Activated CD8-positive, alpha-beta T cell treated with anti-CD3 and anti-CD28 coated beads for 36 hours (primary cell): ENCODE measurements at regions not wholly inside any gene's neighbourhood (a gene's known extent, or its start where the extent isn't known, plus 50 kb on each side); places are given as distances from the start of the nearest gene placed in this dataset.

Experiments
- ATAC-seq: fragments of 200-7000 bp; cut with Tn5 transposase; one replicate; pipeline ENCODE4 v1.10.0; 2021; ENCODE audit warnings: mild to moderate bottlenecking, moderate library complexity
- CTCF ChIA-PET: fragments of 350-600 bp; sonication (Branson Sonifier 250); formaldehyde crosslinking; loops from one replicate; lab custom pipeline; 2021; ENCODE audit warnings: antibody characterized with exemption; lab: Charles Lee
- POLR2A ChIA-PET: fragments of 350-600 bp; sonication (Branson Sonifier 250); formaldehyde crosslinking; loops from one replicate; lab custom pipeline; 2021; ENCODE audit warnings: antibody characterized with exemption; lab: Charles Lee
- DNase-seq: peaks from one replicate; pipeline ENCODE4 v3.0.0-alpha.2; 2020
- H3K27ac Mint-ChIP-seq: one replicate; pipeline ENCODE4 v1.8.0; 2021; ENCODE audit warnings: mild to moderate bottlenecking, mixed read lengths
- H3K27me3 Mint-ChIP-seq: one replicate; pipeline ENCODE4 v1.8.0; 2021; ENCODE audit warnings: mixed read lengths
- H3K36me3 Mint-ChIP-seq: one replicate; pipeline ENCODE4 v1.8.0; 2021; ENCODE audit warnings: low read depth, mixed read lengths
- H3K4me1 Mint-ChIP-seq: one replicate; pipeline ENCODE4 v1.8.0; 2021; ENCODE audit warnings: low read depth, mixed read lengths
- H3K4me3 Mint-ChIP-seq: one replicate; pipeline ENCODE4 v1.8.0; 2021; ENCODE audit warnings: mild to moderate bottlenecking, moderate library complexity, mixed read lengths
- H3K9me3 Mint-ChIP-seq: one replicate; pipeline ENCODE4 v1.8.0; 2021; ENCODE audit warnings: mixed read lengths
- CTCF ChIP-seq: fragments of 200-600 bp; IDR thresholded peaks from one replicate; pipeline ENCODE4 v1.8.0; 2022; ENCODE audit warnings: antibody characterized with exemption, mild to moderate bottlenecking
- intact Hi-C: fragments of 100-400 bp; cut with micrococcal nuclease; formaldehyde crosslinking; loops from one replicate; pipeline ENCODE4 v1.10.0; 2022

GRCh38 chr6:163820745-163821458 lies 406.4 kb downstream of the QKI start:
- ATAC-seq, result no peak
- intact Hi-C loops, result no loop called here
- CTCF ChIA-PET, result no interaction called here

DNA sequence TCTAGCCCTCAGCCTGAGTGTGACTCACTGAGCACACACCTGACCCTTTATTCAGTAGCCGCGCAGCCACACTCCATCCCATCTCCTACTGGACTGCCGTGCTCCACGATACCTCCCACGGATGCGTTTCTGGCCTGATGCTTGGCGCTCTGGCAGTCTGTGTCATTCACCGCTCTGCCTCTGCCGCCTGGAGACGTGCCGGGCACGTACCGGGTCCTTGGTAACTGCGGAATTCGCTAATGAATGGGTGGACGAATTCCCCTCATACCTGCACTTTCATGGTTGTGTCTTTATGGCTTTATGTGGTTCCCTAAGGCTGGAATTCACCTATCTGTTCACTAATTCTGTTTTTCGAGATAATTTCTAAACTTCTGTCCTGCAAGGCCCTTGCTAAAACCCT lies 405.7 kb downstream of the QKI start:
- H3K27me3 Mint-ChIP-seq, result peaks cover 2% of the 10 kb centered on the region
- no peaks in the 10 kb centered on the region for H3K9me3 Mint-ChIP-seq
- no peaks in the 10 kb centered on the region for H3K4me1 Mint-ChIP-seq
- POLR2A ChIA-PET, result interaction anchor here (0.7 kb wide), 1 partner anchor 113 kb away, joined by 3 read pairs; no protein-coding TSS in a partner anchor
- TF ChIP-seq CTCF, result no peak
- ATAC-seq (no peak), DNase-seq (no peak)
- H3K36me3 Mint-ChIP-seq, result no peaks in the 10 kb centered on the region
- no peak overlapping the region for H3K4me3 Mint-ChIP-seq
- H3K27ac Mint-ChIP-seq, result no peak overlapping the region
- intact Hi-C loops, result no loop called here
- CTCF ChIA-PET, result no interaction called here

More at GRCh38 chr6:163820745-163821458, 406.4 kb downstream of the QKI start:
- no peaks in the 10 kb centered on the region for H3K4me1 Mint-ChIP-seq
- POLR2A ChIA-PET, result interaction anchor here (0.7 kb wide), 1 partner anchor 112 kb away, joined by 3 read pairs; no protein-coding TSS in a partner anchor
- no peaks in the 10 kb centered on the region for H3K36me3 Mint-ChIP-seq
- no peak overlapping the region for H3K4me3 Mint-ChIP-seq
- peaks cover 4% of the 10 kb centered on the region for H3K27me3 Mint-ChIP-seq
- H3K9me3 Mint-ChIP-seq, result no peaks in the 10 kb centered on the region
- DNase-seq, result no peak
- H3K27ac Mint-ChIP-seq, result no peak overlapping the region
- TF ChIP-seq CTCF, result no peak

DNA sequence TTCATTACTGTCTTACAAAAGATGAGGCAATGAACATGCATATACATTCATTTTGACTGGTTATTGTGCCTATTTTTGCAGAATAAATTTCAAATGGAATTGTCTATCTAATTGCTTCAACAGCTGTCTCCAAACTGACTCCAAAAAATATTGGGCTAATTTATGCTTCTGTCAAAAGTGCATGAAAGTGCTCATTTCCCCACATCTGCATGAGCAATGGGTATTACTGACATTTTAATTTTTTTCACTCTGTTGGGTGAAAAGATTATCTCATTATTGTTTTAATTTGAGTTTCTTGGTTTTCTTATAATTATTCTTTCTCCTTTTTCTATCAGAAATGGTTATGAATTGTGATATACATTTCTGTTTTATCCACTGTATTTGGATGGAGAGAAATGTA lies 404.2 kb downstream of the QKI start:
- Mint-ChIP-seq H3K36me3 (no peaks in the 10 kb centered on the region), H3K27ac (no peak overlapping the region), H3K9me3 (no peaks in the 10 kb centered on the region), H3K4me3 (no peak overlapping the region), H3K4me1 (no peaks in the 10 kb centered on the region), H3K27me3 (peaks cover 2% of the 10 kb centered on the region)
- ChIA-PET POLR2A (no interaction called here), CTCF (no interaction called here)
- intact Hi-C loops, result no loop called here
- TF ChIP-seq CTCF, result no peak
- no peak for DNase-seq
- no peak for ATAC-seq

DNA sequence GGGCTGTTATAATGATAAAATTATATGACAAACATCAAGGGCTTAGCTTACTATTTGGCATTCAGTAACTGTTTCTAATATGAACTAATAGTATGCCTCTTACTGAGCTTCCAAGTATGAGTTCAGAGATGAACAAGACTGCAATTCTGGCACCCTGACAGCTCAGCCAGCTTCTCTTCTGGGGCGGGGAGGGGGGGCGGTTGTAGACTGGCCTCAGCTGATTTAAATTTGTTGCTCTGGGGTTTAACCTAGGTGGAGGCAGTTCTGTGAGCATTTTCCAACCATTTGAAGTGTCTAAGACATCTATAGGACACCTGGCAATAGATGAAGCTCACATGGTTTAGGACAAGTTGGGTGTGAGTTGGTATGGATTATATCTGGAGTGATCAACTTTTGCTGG lies 401.9 kb downstream of the QKI start:
- ATAC-seq (no peak), DNase-seq (no peak)
- ChIA-PET CTCF (no interaction called here), POLR2A (no interaction called here)
- Mint-ChIP-seq H3K4me3 (no peak overlapping the region), H3K27ac (no peak overlapping the region), H3K27me3 (peaks cover 2% of the 10 kb centered on the region), H3K4me1 (no peaks in the 10 kb centered on the region), H3K9me3 (no peaks in the 10 kb centered on the region), H3K36me3 (no peaks in the 10 kb centered on the region)
- no peak for TF ChIP-seq CTCF
- intact Hi-C loops, result no loop called here

GRCh38 chr6:163815796-163816195 lies 401.3 kb downstream of the QKI start:
- DNase-seq (no peak), ATAC-seq (no peak)
- no peaks in the 10 kb centered on the region for H3K36me3 Mint-ChIP-seq
- TF ChIP-seq CTCF, result no peak
- CTCF ChIA-PET, result no interaction called here
- intact Hi-C loops, result no loop called here
- no peaks in the 10 kb centered on the region for H3K9me3 Mint-ChIP-seq
- no peaks in the 10 kb centered on the region for H3K4me1 Mint-ChIP-seq
- H3K27me3 Mint-ChIP-seq, result peaks cover 2% of the 10 kb centered on the region
- H3K27ac Mint-ChIP-seq, result no peak overlapping the region
- no peak overlapping the region for H3K4me3 Mint-ChIP-seq
- POLR2A ChIA-PET, result no interaction called here
